KMS-11 (cell line): ENCODE measurements at regions not wholly inside any gene's neighbourhood (a gene's known extent, or its start where the extent isn't known, plus 50 kb on each side); places are given as distances from the start of the nearest gene placed in this dataset.

Experiments
- H2AFZ ChIP-seq: fragments of 200-600 bp; sonication (generic); 2 replicates; pipeline ENCODE4 v1.6.1; 2016; ENCODE audit warnings: antibody characterized with exemption, mixed run types, low read depth
- H3K27ac ChIP-seq: fragments of 200-600 bp; sonication (generic); 2 replicates; pipeline ENCODE4 v1.6.1; 2016; ENCODE audit warnings: mild to moderate bottlenecking, mixed run types
- H3K27me3 ChIP-seq: fragments of 200-600 bp; sonication (generic); 2 replicates; pipeline ENCODE4 v1.6.1; 2017; ENCODE audit warnings: mild to moderate bottlenecking, low read depth, mixed run types, moderate library complexity; ENCODE audit not compliant: insufficient read depth
- H3K36me3 ChIP-seq: fragments of 200-600 bp; sonication (generic); 2 replicates; pipeline ENCODE4 v1.6.1; 2017; ENCODE audit warnings: mild to moderate bottlenecking, mixed run types; ENCODE audit not compliant: insufficient read depth
- H3K4me1 ChIP-seq: fragments of 200-600 bp; sonication (generic); 2 replicates; pipeline ENCODE4 v1.6.1; 2016; ENCODE audit warnings: mild to moderate bottlenecking, low read depth, mixed run types; ENCODE audit not compliant: poor library complexity, severe bottlenecking
- H3K4me2 ChIP-seq: fragments of 200-600 bp; sonication (generic); 2 replicates; pipeline ENCODE4 v1.7.0; 2016; ENCODE audit warnings: mild to moderate bottlenecking, mixed run types
- H3K4me3 ChIP-seq: fragments of 200-600 bp; sonication (generic); IDR thresholded peaks from 2 replicates; pipeline ENCODE4 v1.6.1; 2017; ENCODE audit warnings: low read depth, low read length, mixed read lengths; ENCODE audit not compliant: insufficient read depth
- H3K79me2 ChIP-seq: fragments of 200-600 bp; sonication (generic); 2 replicates; pipeline ENCODE4 v1.6.1; 2016; ENCODE audit warnings: low read depth, mixed run types; ENCODE audit not compliant: insufficient read depth
- H3K9ac ChIP-seq: fragments of 200-600 bp; sonication (generic); 2 replicates; pipeline ENCODE4 v1.6.1; 2016; ENCODE audit warnings: mild to moderate bottlenecking, mixed run types
- H4K20me1 ChIP-seq: fragments of 200-600 bp; sonication (generic); 2 replicates; pipeline ENCODE4 v1.6.1; 2016; ENCODE audit warnings: mild to moderate bottlenecking, mixed run types; ENCODE audit not compliant: insufficient read depth
- CTCF ChIP-seq: fragments of 200-600 bp; sonication (generic); conservative IDR thresholded peaks from 2 replicates; pipeline ENCODE4 v1.6.1; 2017; ENCODE audit warnings: low read depth, mild to moderate bottlenecking, antibody characterized with exemption, low read length, moderate library complexity, mixed read lengths

DNA sequence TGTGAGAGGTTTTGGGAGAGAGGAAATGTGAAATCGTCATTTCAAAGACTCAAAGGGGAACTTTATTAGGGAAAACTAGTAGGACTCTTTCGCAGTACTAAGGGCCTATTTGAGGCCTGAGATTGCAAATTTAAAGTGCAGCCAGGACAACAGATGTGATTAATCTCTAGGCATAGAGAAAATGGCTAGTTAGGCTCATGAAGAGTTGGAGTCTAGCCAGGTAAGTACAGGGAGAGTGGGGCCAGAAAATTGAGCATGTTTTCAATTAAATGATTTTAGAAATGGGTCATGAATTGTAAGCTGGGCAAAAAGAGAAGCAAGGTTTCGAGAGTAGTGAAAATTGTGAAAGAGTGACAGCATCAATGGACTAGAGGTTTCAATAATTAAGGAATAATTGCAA lies 91.9 kb upstream of the LMNTD1 start:
- Histone ChIP-seq H3K4me2 (no peak overlapping the region), H3K4me3 (no peak overlapping the region), H3K27ac (no peak overlapping the region), H3K9ac (no peak overlapping the region), H3K36me3 (no peaks in the 10 kb centered on the region), H3K27me3 (no peaks in the 10 kb centered on the region), H3K4me1 (no peaks in the 10 kb centered on the region), H2AFZ (no peak overlapping the region), H3K79me2 (no peaks in the 10 kb centered on the region), H4K20me1 (no peaks in the 10 kb centered on the region)
- TF ChIP-seq CTCF: no peak

GRCh38 chr12:25645427-25645826 lies 92.3 kb upstream of the LMNTD1 start:
- Histone ChIP-seq H3K27ac (no peak overlapping the region), H4K20me1 (no peaks in the 10 kb centered on the region), H3K27me3 (no peaks in the 10 kb centered on the region), H3K4me3 (no peak overlapping the region), H3K79me2 (no peaks in the 10 kb centered on the region), H3K36me3 (no peaks in the 10 kb centered on the region), H3K4me1 (no peaks in the 10 kb centered on the region), H3K4me2 (no peak overlapping the region), H2AFZ (no peak overlapping the region), H3K9ac (no peak overlapping the region)
- TF ChIP-seq CTCF: no peak

DNA sequence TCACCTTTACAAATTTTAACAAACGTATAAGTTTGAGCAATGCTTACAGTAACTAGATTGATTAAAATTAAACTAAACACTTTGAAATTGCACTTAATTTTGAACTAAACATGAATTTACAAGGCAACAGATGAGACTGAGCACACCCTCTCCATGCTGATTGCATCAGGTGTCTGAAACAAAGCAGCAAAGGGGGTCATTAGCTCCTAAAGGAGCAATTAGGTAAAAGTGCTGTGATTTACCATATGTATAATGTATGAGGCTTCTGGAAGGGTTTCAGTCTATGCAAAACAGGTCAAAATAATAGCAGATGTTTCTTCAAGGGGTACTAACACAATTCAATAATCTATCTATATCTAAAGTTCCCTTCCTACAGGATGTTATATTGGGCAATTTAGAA lies 98.8 kb upstream of the LMNTD1 start:
- H3K9ac ChIP-seq: no peak overlapping the region
- H3K4me1 ChIP-seq: no peaks in the 10 kb centered on the region
- TF ChIP-seq CTCF: no peak
- H3K27ac ChIP-seq: no peak overlapping the region
- H3K4me2 ChIP-seq: no peak overlapping the region
- no peaks in the 10 kb centered on the region for H3K79me2 ChIP-seq
- H3K36me3 ChIP-seq: no peaks in the 10 kb centered on the region
- H3K27me3 ChIP-seq: no peaks in the 10 kb centered on the region
- no peak overlapping the region for H3K4me3 ChIP-seq
- H4K20me1 ChIP-seq: no peaks in the 10 kb centered on the region
- H2AFZ ChIP-seq: no peak overlapping the region

- no peak overlapping the region for H3K4me2 ChIP-seq
- no peaks in the 10 kb centered on the region for H3K4me1 ChIP-seq
- no peak overlapping the region for H2AFZ ChIP-seq
- H3K27ac ChIP-seq: no peak overlapping the region
- no peaks in the 10 kb centered on the region for H3K36me3 ChIP-seq
- no peaks in the 10 kb centered on the region for H3K79me2 ChIP-seq
- H4K20me1 ChIP-seq: no peaks in the 10 kb centered on the region
- no peak overlapping the region for H3K4me3 ChIP-seq
- no peak overlapping the region for H3K9ac ChIP-seq
- TF ChIP-seq CTCF: no peak
- H3K27me3 ChIP-seq: no peaks in the 10 kb centered on the region
These were observed 99.3 kb upstream of the LMNTD1 start for GRCh38 chr12:25652371-25652770.
